K562 (cell line): ENCODE measurements at regions not wholly inside any gene's neighbourhood (a gene's known extent, or its start where the extent isn't known, plus 50 kb on each side); places are given as distances from the start of the nearest gene placed in this dataset.

Experiments
- BCOR ChIP-seq: fragments of 450-650 bp; IDR thresholded peaks from 2 replicates; pipeline ENCODE4 v1.6.1; 2016
- BRCA1 ChIP-seq, 2 experiments: fragments of 450-650 bp in 1 of 2; sonication (generic) in 1 of 2; formaldehyde crosslinking in 1 of 2; IDR thresholded peaks; 2 replicates each; pipeline versions ENCODE4 v1.5.0 to v1.6.1; 2017 to 2020; ENCODE audit warnings: mild to moderate bottlenecking in 1 of 2, missing genetic modification reagents in 1 of 2
- EZH2 ChIP-seq: IDR thresholded peaks from 2 replicates; pipeline ENCODE4 v1.6.1; 2012; ENCODE audit warnings: low read depth, mild to moderate bottlenecking, inconsistent platforms, low read length, borderline replicate concordance
- FOXK1 ChIP-seq: sonication (generic); formaldehyde crosslinking; IDR thresholded peaks from 2 replicates; pipeline ENCODE4 v1.8.0; 2022; ENCODE audit warnings: missing genetic modification reagents, mild to moderate bottlenecking, borderline replicate concordance
- FOXP4 ChIP-seq: sonication (generic); formaldehyde crosslinking; IDR thresholded peaks from 2 replicates; pipeline ENCODE4 v1.8.0; 2022; ENCODE audit warnings: mild to moderate bottlenecking, missing genetic modification reagents, borderline replicate concordance
- HNRNPUL1 ChIP-seq: fragments of 200-400 bp; formaldehyde crosslinking; IDR thresholded peaks from 2 replicates; pipeline ENCODE4 v1.6.1; 2017; ENCODE audit warnings: low read length
- LARP7 ChIP-seq: fragments of 450-650 bp; IDR thresholded peaks from 2 replicates; pipeline ENCODE4 v1.6.1; 2016
- NONO ChIP-seq, 2 experiments: fragments of 200-400 bp in 1 of 2; fragments of 450-650 bp in 1 of 2; formaldehyde crosslinking in 1 of 2; IDR thresholded peaks; 2 replicates each; pipeline ENCODE4 v1.6.1; 2017; ENCODE audit warnings: low read depth in 2 of 2, mild to moderate bottlenecking in 2 of 2, moderate library complexity in 2 of 2, low read length in 1 of 2
- NR2C2 ChIP-seq, 2 experiments: fragments of 200-800 bp in 1 of 2; sonication (Bioruptor generic) in 1 of 2; sonication (generic) in 1 of 2; formaldehyde crosslinking in 1 of 2; IDR thresholded peaks; 2 replicates each; pipeline versions ENCODE4 v1.6.1 to v1.8.0; 2016 to 2022; ENCODE audit warnings: mild to moderate bottlenecking in 1 of 2, missing compliant biosample characterization in 1 of 2, missing genetic modification characterization in 1 of 2, missing genetic modification reagents in 1 of 2
- NR3C1 ChIP-seq: sonication (generic); formaldehyde crosslinking; IDR thresholded peaks from 2 replicates; pipeline ENCODE4 v1.8.1; 2022; ENCODE audit warnings: missing genetic modification reagents
- PURB ChIP-seq: sonication (generic); formaldehyde crosslinking; IDR thresholded peaks from 2 replicates; pipeline ENCODE4 v1.9.0; 2021; ENCODE audit warnings: low read depth, mild to moderate bottlenecking, missing genetic modification reagents
- SMAD2 ChIP-seq: fragments of 150-350 bp; IDR thresholded peaks from 2 replicates; pipeline ENCODE4 v1.6.1; 2014; ENCODE audit warnings: low read depth, mild to moderate bottlenecking, low read length
- SNAPC5 ChIP-seq: fragments of 250-450 bp; sonication (Bioruptor Pico); IDR thresholded peaks from 2 replicates; pipeline ENCODE4 v1.8.0; 2021; ENCODE audit warnings: moderate library complexity, mild to moderate bottlenecking, inconsistent platforms
- TFE3 ChIP-seq: fragments of 450-650 bp; formaldehyde crosslinking; IDR thresholded peaks from 2 replicates; pipeline ENCODE4 v1.4.0; 2020; ENCODE audit warnings: mild to moderate bottlenecking, mixed read lengths
- ZBTB1 ChIP-seq: sonication (generic); formaldehyde crosslinking; IDR thresholded peaks from 2 replicates; pipeline ENCODE4 v1.8.1; 2023; ENCODE audit warnings: missing genetic modification reagents, low read depth, mild to moderate bottlenecking, borderline replicate concordance
- ZBTB26 ChIP-seq: fragments of 450-650 bp; formaldehyde crosslinking; IDR thresholded peaks from 2 replicates; pipeline ENCODE4 v1.4.0; 2022; ENCODE audit warnings: missing genetic modification characterization
- ZNF134 ChIP-seq: fragments of 250-450 bp; sonication (Bioruptor Pico); conservative IDR thresholded peaks from 2 replicates; pipeline ENCODE4 v1.4.0; 2020
- ZNF232 ChIP-seq: sonication (generic); formaldehyde crosslinking; IDR thresholded peaks from 2 replicates; pipeline ENCODE4 v1.8.0; 2022; ENCODE audit warnings: mild to moderate bottlenecking, missing genetic modification reagents
- ZNF324 ChIP-seq: fragments of 250-450 bp; sonication (Bioruptor Pico); IDR thresholded peaks from 2 replicates; pipeline ENCODE4 v1.4.0; 2020; ENCODE audit warnings: mild to moderate bottlenecking
- ZNF354B ChIP-seq: fragments of 250-450 bp; sonication (Bioruptor Pico); IDR thresholded peaks from 2 replicates; pipeline ENCODE4 v1.4.0; 2020
- ZNF644 ChIP-seq: fragments of 200-800 bp; sonication (Bioruptor generic); IDR thresholded peaks from 2 replicates; pipeline ENCODE4 v1.6.1; 2016; ENCODE audit warnings: low read depth, missing genetic modification characterization, missing compliant biosample characterization

- TF ChIP-seq PURB (CRISPR knock-in tag) (no peak), NONO (IDR thresholded peaks at IDR 0.05; ENCODE audit: low read depth in 2 of 2, low read length in 1 of 2) (peak in 1 of 2 experiments; percentile 54; a peak in 1 of 4 replicates), ZNF644 (peak; percentile 94), ZNF232 (CRISPR knock-in tag) (no peak), EZH2 (no peak), ZNF324 (CRISPR knock-in tag) (no peak), NR3C1 (CRISPR knock-in tag) (no peak), ZBTB1 (CRISPR knock-in tag) (no peak), LARP7 (no peak), ZNF134 (CRISPR knock-in tag) (no peak; the same call in 1 of the 2 replicates), FOXP4 (0 out of 2 replicates have a peak, but pooled peaks have one; percentile 74), SMAD2 (no peak), ZBTB26 (no peak), BCOR (0 out of 2 replicates have a peak, but pooled peaks have one; percentile 11), HNRNPUL1 (no peak; the same call in 1 of the 2 replicates), SNAPC5 (CRISPR knock-in tag) (no peak), BRCA1 (IDR thresholded peaks at IDR 0.05) (no peak), BRCA1 (CRISPR knock-in tag; IDR thresholded peaks at IDR 0.05) (no peak), NR2C2 (CRISPR knock-in tag; IDR thresholded peaks at IDR 0.05) (peak; percentile 73; the same call in 1 of the 2 replicates), NR2C2 (tag; IDR thresholded peaks at IDR 0.05) (peak; percentile 72), FOXK1 (CRISPR knock-in tag) (no peak), TFE3 (CRISPR knock-in tag) (no peak), ZNF354B (no peak)
Observed at GRCh38 chr6:15062516-15063252, 183.2 kb upstream of the JARID2 start (continued).
